MM.1S (cell line): ENCODE measurements at regions not wholly inside any gene's neighbourhood (a gene's known extent, or its start where the extent isn't known, plus 50 kb on each side); places are given as distances from the start of the nearest gene placed in this dataset.

ENCODE experiments used
- EZH2 ChIP-seq: fragments of 300-600 bp; sonication (generic); optimal IDR thresholded peaks from 2 replicates; pipeline ENCODE3; 2017; ENCODE audit warnings: low read depth, mild to moderate bottlenecking, antibody characterized with exemption, low read length, mixed read lengths
- EZH2phosphoT487 ChIP-seq: fragments of 300-600 bp; sonication (generic); IDR thresholded peaks from 2 replicates; pipeline ENCODE4 v1.6.1; 2018; ENCODE audit warnings: antibody characterized with exemption, low read length
- TF ChIP-seq, protein P1 (sequence below): fragments of 300-600 bp; sonication (generic); IDR thresholded peaks from 2 replicates; pipeline ENCODE4 v1.5.1; 2016; ENCODE audit warnings: antibody characterized with exemption, low read length, mixed read lengths

DNA sequence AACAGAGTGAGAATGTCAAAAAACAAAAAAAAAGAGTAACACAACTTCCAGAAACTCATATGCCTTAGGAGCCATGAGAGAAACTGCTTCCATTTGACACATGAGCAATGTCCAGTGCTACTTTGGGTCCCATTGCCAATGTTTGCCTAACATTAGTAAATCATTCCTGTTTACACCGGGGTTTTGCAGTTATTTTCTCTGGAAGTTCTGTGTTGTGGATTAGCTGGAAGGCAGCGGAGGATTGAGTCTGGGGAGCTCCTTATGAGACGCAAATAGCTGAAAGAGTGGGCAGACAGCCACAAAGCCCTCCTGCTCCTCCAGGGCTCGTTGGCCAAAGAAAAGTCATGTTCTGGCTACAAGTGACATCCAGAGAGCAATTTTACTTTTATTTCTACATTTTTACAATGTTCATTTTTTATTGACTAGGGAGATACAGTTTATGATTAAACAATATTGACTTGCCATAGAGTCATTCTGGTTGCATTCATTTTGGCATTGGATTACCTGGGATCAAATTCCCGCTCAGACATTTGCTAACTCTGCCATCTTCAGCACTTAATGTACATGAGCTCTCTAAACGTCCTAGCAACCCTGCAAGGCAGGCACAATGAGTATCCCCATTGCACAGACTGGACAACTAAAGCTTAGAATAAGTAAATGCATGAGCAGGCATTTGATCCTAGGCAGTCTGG lies 66.4 kb upstream of the GALNT2 start:
- TF ChIP-seq, protein P1, sequence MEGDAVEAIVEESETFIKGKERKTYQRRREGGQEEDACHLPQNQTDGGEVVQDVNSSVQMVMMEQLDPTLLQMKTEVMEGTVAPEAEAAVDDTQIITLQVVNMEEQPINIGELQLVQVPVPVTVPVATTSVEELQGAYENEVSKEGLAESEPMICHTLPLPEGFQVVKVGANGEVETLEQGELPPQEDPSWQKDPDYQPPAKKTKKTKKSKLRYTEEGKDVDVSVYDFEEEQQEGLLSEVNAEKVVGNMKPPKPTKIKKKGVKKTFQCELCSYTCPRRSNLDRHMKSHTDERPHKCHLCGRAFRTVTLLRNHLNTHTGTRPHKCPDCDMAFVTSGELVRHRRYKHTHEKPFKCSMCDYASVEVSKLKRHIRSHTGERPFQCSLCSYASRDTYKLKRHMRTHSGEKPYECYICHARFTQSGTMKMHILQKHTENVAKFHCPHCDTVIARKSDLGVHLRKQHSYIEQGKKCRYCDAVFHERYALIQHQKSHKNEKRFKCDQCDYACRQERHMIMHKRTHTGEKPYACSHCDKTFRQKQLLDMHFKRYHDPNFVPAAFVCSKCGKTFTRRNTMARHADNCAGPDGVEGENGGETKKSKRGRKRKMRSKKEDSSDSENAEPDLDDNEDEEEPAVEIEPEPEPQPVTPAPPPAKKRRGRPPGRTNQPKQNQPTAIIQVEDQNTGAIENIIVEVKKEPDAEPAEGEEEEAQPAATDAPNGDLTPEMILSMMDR: no peak
- no peak for TF ChIP-seq EZH2
- TF ChIP-seq EZH2phosphoT487: no peak
